ENCODE measurements at regions not wholly inside any gene's neighbourhood (a gene's known extent, or its start where the extent isn't known, plus 50 kb on each side); places are given as distances from the start of the nearest gene placed in this dataset.
A peak's percentile ranks its signal among the peaks of the same experiment; 100 is the strongest.

- WGBS, 10 experiments, result 55 to 100% (median 88%) methylated on average over 1 of the region's 1 CpG; no CpG with 5 or more reads in 1 of the 10 experiments
- in situ Hi-C loops (cut with MboI; ENCODE audit: low pct_unique_long_range_greater_than_20kb in 2 of 9, low sequenced_read_pairs in 9 of 9, unreplicated experiment in 9 of 9), result no loop called here
- peak in 1 of 8 experiments; percentile 40 for ATAC-seq (replicated peaks in 6 of 8)
- Histone ChIP-seq H3K4me3 (no peak overlapping the region), H3K4me1 (replicated peaks in 1 of 2) (no peaks in the 10 kb centered on the region), H3K27ac (no peak overlapping the region)
These were observed 229.1 kb upstream of the IGFBP3 start for GRCh38 chr7:46150202-46150601.

GRCh38 chr7:46147871-46148270 lies 226.8 kb upstream of the IGFBP3 start:
- Histone ChIP-seq H3K27ac (no peak overlapping the region), H3K4me1 (replicated peaks in 1 of 2) (no peaks in the 10 kb centered on the region), H3K4me3 (no peak overlapping the region)
- ATAC-seq (replicated peaks in 6 of 8), result no peak
- 63 to 100% (median 97%) methylated on average over 2 of the region's 2 CpGs; no CpG with 5 or more reads in 6 of the 10 experiments for WGBS, 10 experiments
- in situ Hi-C loops (cut with MboI; ENCODE audit: low pct_unique_long_range_greater_than_20kb in 2 of 9, low sequenced_read_pairs in 9 of 9, unreplicated experiment in 9 of 9), result no loop called here

- in situ Hi-C loops (cut with MboI; ENCODE audit: low pct_unique_long_range_greater_than_20kb in 2 of 9, low sequenced_read_pairs in 9 of 9, unreplicated experiment in 9 of 9), result no loop called here
- Histone ChIP-seq H3K4me1 (replicated peaks in 1 of 2) (no peaks in the 10 kb centered on the region), H3K4me3 (no peak overlapping the region), H3K27ac (no peak overlapping the region)
- 8 to 97% (median 83%) methylated on average over 1 to 10 of the region's 11 CpGs; no CpG with 5 or more reads in 1 of the 10 experiments for WGBS, 10 experiments
- ATAC-seq (replicated peaks in 6 of 8), result no peak
These were observed 225.6 kb upstream of the IGFBP3 start for GRCh38 chr7:46146454-46147255.

GRCh38 chr7:46145412-46145811 lies 224.3 kb upstream of the IGFBP3 start:
- Histone ChIP-seq H3K27ac (no peak overlapping the region), H3K4me1 (replicated peaks in 1 of 2) (no peaks in the 10 kb centered on the region), H3K4me3 (no peak overlapping the region)
- ATAC-seq (replicated peaks in 6 of 8), result peak in 6 of 8 experiments; percentile 27 to 91 (median 66)
- in situ Hi-C loops (cut with MboI; ENCODE audit: low pct_unique_long_range_greater_than_20kb in 2 of 9, low sequenced_read_pairs in 9 of 9, unreplicated experiment in 9 of 9), result no loop called here
- 0 to 80% (median 60%) methylated on average over 1 to 2 of the region's 2 CpGs; no CpG with 5 or more reads in 2 of the 10 experiments for WGBS, 10 experiments

GRCh38 chr7:46143949-46144917 lies 223.2 kb upstream of the IGFBP3 start:
- 64 to 98% (median 83%) methylated on average over 1 to 4 of the region's 4 CpGs; no CpG with 5 or more reads in 2 of the 10 experiments for WGBS, 10 experiments
- in situ Hi-C loops (cut with MboI; ENCODE audit: low pct_unique_long_range_greater_than_20kb in 2 of 9, low sequenced_read_pairs in 9 of 9, unreplicated experiment in 9 of 9), result no loop called here
- no peak for ATAC-seq (replicated peaks in 6 of 8)
- Histone ChIP-seq H3K27ac (no peak overlapping the region), H3K4me3 (no peak overlapping the region), H3K4me1 (replicated peaks in 1 of 2) (no peaks in the 10 kb centered on the region)

- Histone ChIP-seq H3K4me1 (replicated peaks in 1 of 2) (no peaks in the 10 kb centered on the region), H3K27ac (no peak overlapping the region), H3K4me3 (no peak overlapping the region)
- peak in 1 of 8 experiments; percentile 56 for ATAC-seq (replicated peaks in 6 of 8)
- in situ Hi-C loops (cut with MboI; ENCODE audit: low pct_unique_long_range_greater_than_20kb in 2 of 9, low sequenced_read_pairs in 9 of 9, unreplicated experiment in 9 of 9), result no loop called here
- WGBS, 10 experiments, result 55 to 100% (median 90%) methylated on average over 1 to 2 of the region's 2 CpGs; no CpG with 5 or more reads in 3 of the 10 experiments
These were observed 222.3 kb upstream of the IGFBP3 start for GRCh38 chr7:46143421-46143820.

GRCh38 chr7:46139079-46139478 lies 218.0 kb upstream of the IGFBP3 start:
- no peak overlapping the region for H3K4me3 ChIP-seq

GRCh38 chr7:46137725-46138124 lies 216.7 kb upstream of the IGFBP3 start:
- Histone ChIP-seq H3K27ac (no peak overlapping the region), H3K4me3 (no peak overlapping the region), H3K4me1 (replicated peaks in 1 of 2) (no peaks in the 10 kb centered on the region)
- in situ Hi-C loops (cut with MboI; ENCODE audit: low pct_unique_long_range_greater_than_20kb in 2 of 9, low sequenced_read_pairs in 9 of 9, unreplicated experiment in 9 of 9), result no loop called here
- WGBS, 10 experiments, result 51 to 94% (median 86%) methylated on average over 2 to 3 of the region's 3 CpGs
- no peak for ATAC-seq (replicated peaks in 6 of 8)

More at GRCh38 chr7:46139079-46139478, 218.0 kb upstream of the IGFBP3 start:
- no peaks in the 10 kb centered on the region for H3K4me1 ChIP-seq (replicated peaks in 1 of 2)
- ATAC-seq (replicated peaks in 6 of 8), result peak in 3 of 8 experiments; percentile 31 to 74 (median 44)
- in situ Hi-C loops (cut with MboI; ENCODE audit: low pct_unique_long_range_greater_than_20kb in 2 of 9, low sequenced_read_pairs in 9 of 9, unreplicated experiment in 9 of 9), result no loop called here
- H3K27ac ChIP-seq, result no peak overlapping the region

- H3K4me3 ChIP-seq, result no peak overlapping the region
- H3K27ac ChIP-seq, result no peak overlapping the region
- in situ Hi-C loops (cut with MboI; ENCODE audit: low pct_unique_long_range_greater_than_20kb in 2 of 9, low sequenced_read_pairs in 9 of 9, unreplicated experiment in 9 of 9), result no loop called here
- no peak for ATAC-seq (replicated peaks in 6 of 8)
- no peaks in the 10 kb centered on the region for H3K4me1 ChIP-seq (replicated peaks in 1 of 2)
These were observed 214.5 kb upstream of the IGFBP3 start for GRCh38 chr7:46135557-46135956.

GRCh38 chr7:46134795-46135194 lies 213.7 kb upstream of the IGFBP3 start:
- no peaks in the 10 kb centered on the region for H3K4me1 ChIP-seq (replicated peaks in 1 of 2)
- in situ Hi-C loops (cut with MboI; ENCODE audit: low pct_unique_long_range_greater_than_20kb in 2 of 9, low sequenced_read_pairs in 9 of 9, unreplicated experiment in 9 of 9), result no loop called here
- ATAC-seq (replicated peaks in 6 of 8), result no peak
- no peak overlapping the region for H3K4me3 ChIP-seq
- no peak overlapping the region for H3K27ac ChIP-seq

GRCh38 chr7:46134385-46134784 lies 213.3 kb upstream of the IGFBP3 start:
- 80 to 100% (median 100%) methylated on average over 1 to 3 of the region's 4 CpGs; no CpG with 5 or more reads in 5 of the 10 experiments for WGBS, 10 experiments
- Histone ChIP-seq H3K27ac (no peak overlapping the region), H3K4me3 (no peak overlapping the region), H3K4me1 (replicated peaks in 1 of 2) (no peaks in the 10 kb centered on the region)
- in situ Hi-C loops (cut with MboI; ENCODE audit: low pct_unique_long_range_greater_than_20kb in 2 of 9, low sequenced_read_pairs in 9 of 9, unreplicated experiment in 9 of 9), result no loop called here
- no peak for ATAC-seq (replicated peaks in 6 of 8)

- in situ Hi-C loops (cut with MboI; ENCODE audit: low pct_unique_long_range_greater_than_20kb in 2 of 9, low sequenced_read_pairs in 9 of 9, unreplicated experiment in 9 of 9), result no loop called here
- Histone ChIP-seq H3K4me3 (no peak overlapping the region), H3K27ac (no peak overlapping the region), H3K4me1 (replicated peaks in 1 of 2) (no peaks in the 10 kb centered on the region)
- 92% methylated on average over 2 of the region's 3 CpGs; no CpG with 5 or more reads in 9 of the 10 experiments for WGBS, 10 experiments
- ATAC-seq (replicated peaks in 6 of 8), result no peak
These were observed 212.7 kb upstream of the IGFBP3 start for GRCh38 chr7:46133751-46134150.

GRCh38 chr7:46133072-46133471 lies 212.0 kb upstream of the IGFBP3 start:
- ATAC-seq (replicated peaks in 6 of 8), result no peak
- 0 to 100% (median 81%) methylated on average over 1 to 5 of the region's 6 CpGs for WGBS, 10 experiments

More at GRCh38 chr7:46133072-46133471, 212.0 kb upstream of the IGFBP3 start:
- Histone ChIP-seq H3K27ac (no peak overlapping the region), H3K4me1 (replicated peaks in 1 of 2) (no peaks in the 10 kb centered on the region), H3K4me3 (no peak overlapping the region)
- in situ Hi-C loops (cut with MboI; ENCODE audit: low pct_unique_long_range_greater_than_20kb in 2 of 9, low sequenced_read_pairs in 9 of 9, unreplicated experiment in 9 of 9), result no loop called here
